H1 (cell line): ENCODE measurements at regions not wholly inside any gene's neighbourhood (a gene's known extent, or its start where the extent isn't known, plus 50 kb on each side); places are given as distances from the start of the nearest gene placed in this dataset.

Experiments
- CTCF ChIA-PET: fragments of 300-600 bp; sonication (Branson Sonifier 250); formaldehyde crosslinking; loops from one replicate; lab custom pipeline; 2021; ENCODE audit not compliant: partially characterized antibody; lab: Charles Lee
- POLR2A ChIA-PET: fragments of 300-600 bp; sonication (Branson Sonifier 250); formaldehyde crosslinking; loops from one replicate; lab custom pipeline; 2021; ENCODE audit warnings: inconsistent platforms; ENCODE audit not compliant: partially characterized antibody; lab: Charles Lee
- DNase-seq, 2 experiments: peaks; one replicate each; pipeline versions ENCODE4 v3.0.0 to v3.0.0-alpha.2; 2010 to 2022; ENCODE audit warnings: low spot score in 2 of 2, low read depth in 1 of 2, mixed read lengths in 1 of 2
- FAIRE-seq: peaks from 2 replicates; lab custom pipeline; 2011; peaks lifted over from hg19 to GRCh38; lab: Jason Lieb, UNC
- H2AFZ ChIP-seq: 2 replicates; pipeline ENCODE4 v1.8.1; 2012; ENCODE audit warnings: low read length, inconsistent platforms
- H2AK5ac ChIP-seq: 2 replicates; pipeline ENCODE4 v1.6.1; 2013; ENCODE audit warnings: low read depth, low read length
- H2BK120ac ChIP-seq: replicated peaks from 2 replicates; pipeline ENCODE3; 2013; ENCODE audit warnings: low read depth, low read length, inconsistent platforms
- H2BK12ac ChIP-seq: 2 replicates; pipeline ENCODE4 v1.6.1; 2013; ENCODE audit warnings: low read depth, low read length
- H2BK15ac ChIP-seq: 2 replicates; pipeline ENCODE4 v1.6.1; 2013; ENCODE audit warnings: low read length
- H2BK20ac ChIP-seq: 2 replicates; pipeline ENCODE4 v1.6.1; 2013; ENCODE audit warnings: low read length
- H2BK5ac ChIP-seq: 2 replicates; pipeline ENCODE4 v1.6.1; 2013; ENCODE audit warnings: low read depth, low read length
- H3K14ac ChIP-seq: 2 replicates; pipeline ENCODE4 v1.6.1; 2013; ENCODE audit warnings: inconsistent platforms; ENCODE audit not compliant: insufficient read length
- H3K18ac ChIP-seq: 2 replicates; pipeline ENCODE4 v1.6.1; 2013; ENCODE audit warnings: low read length; ENCODE audit errors: extremely low read depth
- H3K23ac ChIP-seq: 2 replicates; pipeline ENCODE4 v1.6.1; 2013; ENCODE audit warnings: inconsistent platforms; ENCODE audit not compliant: insufficient read length
- H3K23me2 ChIP-seq: 2 replicates; pipeline ENCODE4 v1.6.1; 2013; ENCODE audit warnings: low read depth, low read length
- H3K27ac ChIP-seq: 2 replicates; pipeline ENCODE4 v1.6.1; 2011; ENCODE audit warnings: low read depth, low read length, inconsistent platforms
- H3K27me3 ChIP-seq, 4 experiments: replicated peaks in 1 of 4; 1 replicate in 1 of 4; 2 replicates in 3 of 4; pipeline versions ENCODE4 v1.6.1 to v1.8.1; 2011 to 2013; ENCODE audit warnings: low read length in 3 of 4, mild to moderate bottlenecking in 3 of 4, inconsistent platforms in 2 of 4, mixed read lengths in 2 of 4, moderate library complexity in 1 of 4; ENCODE audit not compliant: control insufficient read depth in 3 of 4, insufficient read depth in 3 of 4; ENCODE audit errors: extremely low read depth in 1 of 4
- H3K36me3 ChIP-seq, 4 experiments: 2 replicates each; pipeline versions ENCODE4 v1.6.1 to v1.8.1; 2011 to 2013; ENCODE audit warnings: mild to moderate bottlenecking in 4 of 4, low read length in 3 of 4, moderate library complexity in 2 of 4, control low read depth in 1 of 4, inconsistent platforms in 1 of 4; ENCODE audit not compliant: insufficient read depth in 4 of 4, control insufficient read depth in 2 of 4
- H3K4ac ChIP-seq: replicated peaks from 2 replicates; pipeline ENCODE3; 2013; ENCODE audit warnings: low read length, low read depth, mixed read lengths, inconsistent platforms; ENCODE audit not compliant: insufficient read length
- H3K4me1 ChIP-seq, 4 experiments: replicated peaks in 1 of 4; 1 replicate in 1 of 4; 2 replicates in 3 of 4; pipeline versions ENCODE4 v1.6.1 to v1.8.1; 2011 to 2013; ENCODE audit warnings: low read length in 3 of 4, inconsistent platforms in 2 of 4, mixed read lengths in 1 of 4; ENCODE audit not compliant: insufficient read depth in 4 of 4, control insufficient read depth in 3 of 4
- H3K4me2 ChIP-seq, 2 experiments: 2 replicates each; pipeline versions ENCODE4 v1.6.1 to v1.8.1; 2011 to 2013; ENCODE audit warnings: low read depth in 2 of 2, low read length in 2 of 2, control low read depth in 1 of 2, inconsistent platforms in 1 of 2, mild to moderate bottlenecking in 1 of 2; ENCODE audit not compliant: insufficient read depth in 1 of 2
- H3K4me3 ChIP-seq, 4 experiments: fragments of 200-600, 300-600 bp in 1 of 4; sonication (generic), shearing (Covaris generic), sonication (Bioruptor Twin) in 1 of 4; 2 replicates each; pipeline versions ENCODE4 v1.5.1 to v1.8.1; 2011 to 2016; ENCODE audit warnings: low read length in 4 of 4, low read depth in 3 of 4, control low read depth in 2 of 4, inconsistent platforms in 2 of 4, mild to moderate bottlenecking in 2 of 4, mixed read lengths in 1 of 4, moderate library complexity in 1 of 4; ENCODE audit not compliant: insufficient read depth in 2 of 4; ENCODE audit errors: extremely low read depth in 1 of 4
- H3K56ac ChIP-seq: replicated peaks from 2 replicates; pipeline ENCODE3; 2013; ENCODE audit warnings: low read depth, mild to moderate bottlenecking, mixed read lengths, low read length, inconsistent platforms; ENCODE audit not compliant: insufficient read length
- H3K79me1 ChIP-seq: 2 replicates; pipeline ENCODE4 v1.6.1; 2013; ENCODE audit warnings: low read depth, low read length, control low read depth
- H3K79me2 ChIP-seq, 2 experiments: 2 replicates each; pipeline versions ENCODE4 v1.6.1 to v1.8.1; 2012 to 2013; ENCODE audit warnings: low read length in 2 of 2, mild to moderate bottlenecking in 2 of 2, inconsistent platforms in 1 of 2; ENCODE audit not compliant: insufficient read depth in 2 of 2, control insufficient read depth in 1 of 2
- H3K9ac ChIP-seq, 4 experiments: replicated peaks in 1 of 4; 1 replicate in 1 of 4; 2 replicates in 3 of 4; pipeline versions ENCODE4 v1.6.1 to v1.8.1; 2011 to 2013; ENCODE audit warnings: low read depth in 3 of 4, low read length in 3 of 4, control low read depth in 2 of 4, mild to moderate bottlenecking in 2 of 4, moderate library complexity in 2 of 4, inconsistent platforms in 1 of 4; ENCODE audit errors: extremely low read depth in 1 of 4
- H3K9me3 ChIP-seq, 2 experiments: 2 replicates each; pipeline versions ENCODE4 v1.6.1 to v1.8.1; 2012 to 2013; ENCODE audit warnings: mild to moderate bottlenecking in 2 of 2, moderate library complexity in 2 of 2, control low read depth in 1 of 2, inconsistent platforms in 1 of 2, low read depth in 1 of 2, low read length in 1 of 2, mixed read lengths in 1 of 2; ENCODE audit not compliant: insufficient read depth in 2 of 2
- H4K20me1 ChIP-seq, 2 experiments: replicated peaks in 1 of 2; 2 replicates each; pipeline versions ENCODE3 to v1.8.1; 2011 to 2013; ENCODE audit warnings: inconsistent platforms in 2 of 2, low read length in 2 of 2, mild to moderate bottlenecking in 1 of 2; ENCODE audit not compliant: insufficient read depth in 2 of 2, control insufficient read depth in 1 of 2
- H4K5ac ChIP-seq: 2 replicates; pipeline ENCODE4 v1.6.1; 2013; ENCODE audit warnings: low read length, low read depth, mixed read lengths, inconsistent platforms; ENCODE audit not compliant: insufficient read length
- H4K8ac ChIP-seq: 2 replicates; pipeline ENCODE4 v1.8.0; 2013; ENCODE audit warnings: mild to moderate bottlenecking, moderate library complexity, low read length, inconsistent platforms; ENCODE audit not compliant: insufficient read depth; ENCODE audit errors: extremely low read depth
- H4K91ac ChIP-seq: replicated peaks from 2 replicates; pipeline ENCODE3; 2013; ENCODE audit warnings: low read length, mixed read lengths, inconsistent platforms; ENCODE audit not compliant: insufficient read length
- ASH2L ChIP-seq: fragments of 200-600, 300-600 bp; sonication (generic); IDR thresholded peaks from one replicate; pipeline ENCODE4 v1.7.1; 2017; ENCODE audit warnings: low read length
- ATF3 ChIP-seq: IDR thresholded peaks from 2 replicates; pipeline ENCODE4 v1.6.1; 2011; ENCODE audit warnings: low read depth, mild to moderate bottlenecking, low read length; ENCODE audit not compliant: insufficient read depth
- CEBPB ChIP-seq: IDR thresholded peaks from 2 replicates; pipeline ENCODE4 v1.6.1; 2012; ENCODE audit warnings: low read depth, low read length
- RBBP5 ChIP-seq: IDR thresholded peaks from 2 replicates; pipeline ENCODE4 v1.7.1; 2012; ENCODE audit warnings: low read depth, mild to moderate bottlenecking, inconsistent platforms, low read length, moderate library complexity, borderline replicate concordance
- SIRT6 ChIP-seq: IDR thresholded peaks from one replicate; pipeline ENCODE4 v1.7.1; 2012; ENCODE audit warnings: low read length, inconsistent platforms
- SIX5 ChIP-seq: IDR thresholded peaks from 2 replicates; pipeline ENCODE4 v1.6.1; 2011; ENCODE audit warnings: mild to moderate bottlenecking, low read depth, low read length
- YY1 ChIP-seq: IDR thresholded peaks from 2 replicates; pipeline ENCODE4 v1.6.1; 2011; ENCODE audit warnings: low read depth, mild to moderate bottlenecking, low read length

GRCh38 chr21:27352885-27353284 is 386.0 kb upstream of the ADAMTS5 start:
- CTCF ChIA-PET, result interaction anchor here (0.7 to 1.5 kb wide), 2 partner anchors 9 to 72 kb away, joined by 5 to 8 read pairs; no protein-coding TSS in a partner anchor
- H3K9ac ChIP-seq, result no peak overlapping the region
- H2BK20ac ChIP-seq, result no peak overlapping the region
- no peak overlapping the region for H3K14ac ChIP-seq
- H2BK5ac ChIP-seq, result no peak overlapping the region
- H2AK5ac ChIP-seq, result no peak overlapping the region
- POLR2A ChIA-PET, result no interaction called here
- no peaks in the 10 kb centered on the region for H3K79me2 ChIP-seq
- H3K36me3 ChIP-seq, result no peaks in the 10 kb centered on the region
- no peak overlapping the region for H4K91ac ChIP-seq
- H3K56ac ChIP-seq, result no peak overlapping the region
- H4K5ac ChIP-seq, result no peak overlapping the region
- no peak overlapping the region for H2BK15ac ChIP-seq
- no peak overlapping the region for H2BK12ac ChIP-seq
- no peak overlapping the region for H2BK120ac ChIP-seq
- H3K18ac ChIP-seq, result no peak overlapping the region
- no peak overlapping the region for H3K27ac ChIP-seq
- no peaks in the 10 kb centered on the region for H3K9me3 ChIP-seq
- no peaks in the 10 kb centered on the region for H3K79me1 ChIP-seq
- no peak for FAIRE-seq
- H3K23me2 ChIP-seq, result no peaks in the 10 kb centered on the region
- no peak overlapping the region for H3K4me3 ChIP-seq
- no peak overlapping the region for H3K4me2 ChIP-seq
- no peak overlapping the region for H3K23ac ChIP-seq
- H3K27me3 ChIP-seq, result no peaks in the 10 kb centered on the region
- H2AFZ ChIP-seq, result no peak overlapping the region
- TF ChIP-seq SIRT6 (no peak), SIX5 (no peak), YY1 (no peak), RBBP5 (no peak), ATF3 (no peak), CEBPB (no peak), ASH2L (no peak)
- H3K4me1 ChIP-seq, result no peaks in the 10 kb centered on the region
- H4K8ac ChIP-seq, result no peak overlapping the region
- DNase-seq, result no peak
- H4K20me1 ChIP-seq, result no peaks in the 10 kb centered on the region
- no peak overlapping the region for H3K4ac ChIP-seq
